ENCODE measurements at regions not wholly inside any gene's neighbourhood (a gene's known extent, or its start where the extent isn't known, plus 50 kb on each side); places are given as distances from the start of the nearest gene placed in this dataset.

GRCh38 chr5:143557061-143557818 is 153.8 kb upstream of the NR3C1 start:
- TF ChIP-seq POLR2A (IDR thresholded peaks at IDR 0.05): no peak
- TF ChIP-seq CTCF (IDR thresholded peaks at IDR 0.05): no peak

Measured in heart left ventricle (tissue), 13 donors.